SK-N-SH (cell line): ENCODE measurements at regions not wholly inside any gene's neighbourhood (a gene's known extent, or its start where the extent isn't known, plus 50 kb on each side); places are given as distances from the start of the nearest gene placed in this dataset.

ENCODE experiments used
- CTCF ChIA-PET: fragments of 300-600, 350-600 bp; formaldehyde crosslinking; extraction: SDS; loops from one replicate; lab custom pipeline; 2021; lab: Yijun Ruan, JAX
- POLR2A ChIA-PET: fragments of 350-600 bp; sonication (Branson Sonifier 250); formaldehyde crosslinking; extraction: SDS; loops from one replicate; lab custom pipeline; 2020; ENCODE audit warnings: antibody characterized with exemption, inconsistent platforms; lab: Yijun Ruan, JAX
- DNase-seq: peaks from one replicate; pipeline ENCODE4 v3.0.0; 2012
- H2AFZ ChIP-seq: fragments of 200-600 bp; sonication (generic); 2 replicates; pipeline ENCODE4 v1.8.1; 2016; ENCODE audit warnings: antibody characterized with exemption, mild to moderate bottlenecking, low read depth
- H3F3A ChIP-seq: fragments of 200-600 bp; sonication (generic); replicated peaks from 2 replicates; pipeline ENCODE3; 2016; ENCODE audit warnings: antibody characterized with exemption, mild to moderate bottlenecking; ENCODE audit not compliant: insufficient read depth
- H3K27ac ChIP-seq, 2 experiments: fragments of 200-500 bp in 1 of 2; fragments of 200-600 bp in 1 of 2; sonication (Bioruptor generic) in 1 of 2; sonication (generic), shearing (Covaris generic) in 1 of 2; 2 replicates each; pipeline versions ENCODE4 v1.5.1 to v1.6.1; 2014 to 2016; ENCODE audit warnings: low read depth in 2 of 2, inconsistent platforms in 1 of 2, low read length in 1 of 2, mild to moderate bottlenecking in 1 of 2, mixed read lengths in 1 of 2
- H3K27me3 ChIP-seq: fragments of 200-600 bp; sonication (generic), shearing (Covaris generic); 2 replicates; pipeline ENCODE4 v1.6.1; 2016; ENCODE audit warnings: mixed run types; ENCODE audit not compliant: insufficient read depth
- H3K36me3 ChIP-seq, 2 experiments: fragments of 200-500 bp in 1 of 2; fragments of 200-600 bp in 1 of 2; sonication (Bioruptor generic) in 1 of 2; sonication (generic) in 1 of 2; replicated peaks in 1 of 2; 2 replicates each; pipeline versions ENCODE3 to v1.5.1; 2014 to 2016; ENCODE audit warnings: low read length in 1 of 2, mild to moderate bottlenecking in 1 of 2; ENCODE audit not compliant: insufficient read depth in 2 of 2, control insufficient read depth in 1 of 2
- H3K4me1 ChIP-seq, 2 experiments: fragments of 200-500 bp in 1 of 2; fragments of 200-600 bp in 1 of 2; sonication (Bioruptor generic) in 1 of 2; sonication (generic), shearing (Covaris generic) in 1 of 2; 2 replicates each; pipeline versions ENCODE4 v1.5.1 to v1.6.1; 2014 to 2016; ENCODE audit warnings: low read depth in 1 of 2, low read length in 1 of 2, mixed run types in 1 of 2; ENCODE audit not compliant: insufficient read depth in 2 of 2, control insufficient read depth in 1 of 2
- H3K4me2 ChIP-seq: fragments of 200-600 bp; sonication (generic), shearing (Covaris generic); 2 replicates; pipeline ENCODE4 v1.6.1; 2017; ENCODE audit warnings: mixed run types
- H3K4me3 ChIP-seq, 2 experiments: fragments of 200-500 bp in 1 of 2; fragments of 200-600 bp in 1 of 2; sonication (Bioruptor generic) in 1 of 2; sonication (generic), shearing (Covaris generic) in 1 of 2; 2 replicates each; pipeline versions ENCODE4 v1.5.1 to v1.8.1; 2014 to 2016; ENCODE audit warnings: low read depth in 2 of 2, inconsistent platforms in 1 of 2, low read length in 1 of 2, mild to moderate bottlenecking in 1 of 2, mixed read lengths in 1 of 2, moderate library complexity in 1 of 2
- H3K79me2 ChIP-seq: fragments of 200-600 bp; sonication (generic); 2 replicates; pipeline ENCODE4 v1.8.1; 2017; ENCODE audit warnings: mild to moderate bottlenecking; ENCODE audit not compliant: insufficient read depth
- H3K9ac ChIP-seq: fragments of 200-600 bp; sonication (generic); 2 replicates; pipeline ENCODE4 v1.6.1; 2017; ENCODE audit warnings: mixed run types
- H3K9me2 ChIP-seq: fragments of 200-600 bp; sonication (generic); 2 replicates; pipeline ENCODE4 v1.6.1; 2017; ENCODE audit warnings: mixed run types
- H3K9me3 ChIP-seq: fragments of 200-600 bp; sonication (generic); 2 replicates; pipeline ENCODE4 v1.6.1; 2017; ENCODE audit warnings: mixed run types, mild to moderate bottlenecking, moderate library complexity
- H4K20me1 ChIP-seq: fragments of 200-600 bp; sonication (generic); 2 replicates; pipeline ENCODE4 v1.6.1; 2017; ENCODE audit warnings: mild to moderate bottlenecking, mixed run types; ENCODE audit not compliant: insufficient read depth
- EP300 ChIP-seq, 2 experiments: IDR thresholded peaks; 2 replicates each; pipeline versions ENCODE4 v1.4.0 to v1.6.1; 2012; ENCODE audit warnings: borderline replicate concordance in 1 of 2, low read depth in 1 of 2, low read length in 1 of 2
- FOSL2 ChIP-seq: IDR thresholded peaks from 2 replicates; pipeline ENCODE4 v1.4.0; 2012; ENCODE audit warnings: low read depth, mild to moderate bottlenecking, moderate library complexity, borderline replicate concordance
- FOXM1 ChIP-seq: IDR thresholded peaks from 2 replicates; pipeline ENCODE4 v1.4.0; 2012; ENCODE audit warnings: low read depth, mild to moderate bottlenecking
- GABPA ChIP-seq: IDR thresholded peaks from 2 replicates; pipeline ENCODE4 v1.4.0; 2012; ENCODE audit warnings: low read depth, mild to moderate bottlenecking
- GATA2 ChIP-seq: sonication (generic); formaldehyde crosslinking; IDR thresholded peaks from 2 replicates; pipeline ENCODE4 v1.5.0; 2020; ENCODE audit warnings: mild to moderate bottlenecking, missing genetic modification reagents
- JUND ChIP-seq: IDR thresholded peaks from 2 replicates; pipeline ENCODE4 v1.4.0; 2012
- NFIC ChIP-seq: IDR thresholded peaks from 2 replicates; pipeline ENCODE4 v1.4.0; 2012; ENCODE audit warnings: borderline replicate concordance
- NRF1 ChIP-seq: IDR thresholded peaks from 2 replicates; pipeline ENCODE4 v1.6.1; 2012; ENCODE audit warnings: low read depth, mild to moderate bottlenecking, low read length
- POLR2AphosphoS5 ChIP-seq: IDR thresholded peaks from 2 replicates; pipeline ENCODE4 v1.6.1; 2012; ENCODE audit warnings: low read depth, low read length
- RXRA ChIP-seq: IDR thresholded peaks from 2 replicates; pipeline ENCODE4 v1.4.0; 2012; ENCODE audit warnings: low read depth, mild to moderate bottlenecking, borderline replicate concordance
- SIN3A ChIP-seq: IDR thresholded peaks from 2 replicates; pipeline ENCODE4 v1.6.1; 2012; ENCODE audit warnings: low read depth, mild to moderate bottlenecking, low read length, moderate library complexity, borderline replicate concordance
- SMC3 ChIP-seq: IDR thresholded peaks from 2 replicates; pipeline ENCODE4 v1.6.1; 2012; ENCODE audit warnings: low read depth, low read length, improper control_type of control experiment
- TAF1 ChIP-seq: IDR thresholded peaks from 2 replicates; pipeline ENCODE4 v1.6.1; 2012; ENCODE audit warnings: low read depth, mild to moderate bottlenecking, low read length, moderate library complexity, borderline replicate concordance
- TCF12 ChIP-seq: IDR thresholded peaks from 2 replicates; pipeline ENCODE4 v1.4.0; 2012
- TEAD4 ChIP-seq: IDR thresholded peaks from 2 replicates; pipeline ENCODE4 v1.4.0; 2012; ENCODE audit warnings: mild to moderate bottlenecking, borderline replicate concordance; ENCODE audit not compliant: insufficient read depth
- USF1 ChIP-seq: IDR thresholded peaks from 2 replicates; pipeline ENCODE4 v1.4.0; 2012; ENCODE audit warnings: low read depth, borderline replicate concordance
- YY1 ChIP-seq: IDR thresholded peaks from 2 replicates; pipeline ENCODE4 v1.4.0; 2012; ENCODE audit warnings: low read depth, mild to moderate bottlenecking
- WGBS: methylation state at CpG from one replicate; pipeline ENCODE4 v1.1.6; 2017; ENCODE audit warnings: low lambda C conversion rate; 5-methylcytosine and 5-hydroxymethylcytosine counted together
- TF ChIP-seq, protein P1 (sequence below): fragments of 150-350 bp; IDR thresholded peaks from 2 replicates; pipeline ENCODE4 v1.6.1; 2017; ENCODE audit warnings: antibody characterized with exemption, low read length, low read depth, borderline replicate concordance
- TF ChIP-seq, protein P2 (sequence below): IDR thresholded peaks from 2 replicates; pipeline ENCODE4 v1.6.1; 2012; ENCODE audit warnings: mild to moderate bottlenecking, low read depth, low read length, moderate library complexity
- TF ChIP-seq, protein P3 (sequence below): fragments of 200-600 bp; sonication (generic); IDR thresholded peaks from 2 replicates; pipeline ENCODE4 v1.6.1; 2017; ENCODE audit warnings: antibody characterized with exemption, mild to moderate bottlenecking, moderate library complexity

GRCh38 chr6:10221178-10221577, 193.7 kb downstream of the TFAP2A start:
- POLR2A ChIA-PET = no interaction called here
- no peaks in the 10 kb centered on the region for H3K79me2 ChIP-seq
- no peak overlapping the region for H2AFZ ChIP-seq
- no peak overlapping the region for H3K4me3 ChIP-seq
- TF ChIP-seq TEAD4 = no peak
- TF ChIP-seq SIN3A = no peak
- TF ChIP-seq SMC3 = no peak
- no peak for TF ChIP-seq POLR2AphosphoS5
- no peak for TF ChIP-seq GATA2
- TF ChIP-seq GABPA = no peak
- TF ChIP-seq RXRA = no peak
- TF ChIP-seq, protein P1, sequence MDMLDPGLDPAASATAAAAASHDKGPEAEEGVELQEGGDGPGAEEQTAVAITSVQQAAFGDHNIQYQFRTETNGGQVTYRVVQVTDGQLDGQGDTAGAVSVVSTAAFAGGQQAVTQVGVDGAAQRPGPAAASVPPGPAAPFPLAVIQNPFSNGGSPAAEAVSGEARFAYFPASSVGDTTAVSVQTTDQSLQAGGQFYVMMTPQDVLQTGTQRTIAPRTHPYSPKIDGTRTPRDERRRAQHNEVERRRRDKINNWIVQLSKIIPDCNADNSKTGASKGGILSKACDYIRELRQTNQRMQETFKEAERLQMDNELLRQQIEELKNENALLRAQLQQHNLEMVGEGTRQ = no peak
- TF ChIP-seq FOSL2 = no peak
- no peak for TF ChIP-seq NFIC
- no peak for TF ChIP-seq TCF12
- TF ChIP-seq YY1 = no peak
- no peak for TF ChIP-seq EP300 (IDR thresholded peaks at IDR 0.05; ENCODE audit: borderline replicate concordance in 1 of 2, low read depth in 1 of 2, low read length in 1 of 2)
- CTCF ChIA-PET = no interaction called here
- no peaks in the 10 kb centered on the region for H3K4me1 ChIP-seq
- H3K36me3 ChIP-seq = no peaks in the 10 kb centered on the region
- no peaks in the 10 kb centered on the region for H4K20me1 ChIP-seq
- 7% methylated on average over 5 of the region's 5 CpGs for WGBS
- no peaks in the 10 kb centered on the region for H3F3A ChIP-seq
- no peak for DNase-seq
- no peak overlapping the region for H3K4me2 ChIP-seq
- H3K9ac ChIP-seq = no peak overlapping the region
- no peaks in the 10 kb centered on the region for H3K9me3 ChIP-seq
- no peaks in the 10 kb centered on the region; the same call in 1 of the 2 replicates for H3K27me3 ChIP-seq
- no peaks in the 10 kb centered on the region for H3K9me2 ChIP-seq
- H3K27ac ChIP-seq = no peak overlapping the region

- no peaks in the 10 kb centered on the region for H3K4me1 ChIP-seq
- TF ChIP-seq JUND (no peak), TCF12 (no peak), RXRA (no peak), FOSL2 (no peak), EP300 (IDR thresholded peaks at IDR 0.05; ENCODE audit: borderline replicate concordance in 1 of 2, low read depth in 1 of 2, low read length in 1 of 2) (no peak), NRF1 (no peak), FOXM1 (no peak), TAF1 (no peak), POLR2AphosphoS5 (no peak), USF1 (no peak)
- TF ChIP-seq, protein P2, sequence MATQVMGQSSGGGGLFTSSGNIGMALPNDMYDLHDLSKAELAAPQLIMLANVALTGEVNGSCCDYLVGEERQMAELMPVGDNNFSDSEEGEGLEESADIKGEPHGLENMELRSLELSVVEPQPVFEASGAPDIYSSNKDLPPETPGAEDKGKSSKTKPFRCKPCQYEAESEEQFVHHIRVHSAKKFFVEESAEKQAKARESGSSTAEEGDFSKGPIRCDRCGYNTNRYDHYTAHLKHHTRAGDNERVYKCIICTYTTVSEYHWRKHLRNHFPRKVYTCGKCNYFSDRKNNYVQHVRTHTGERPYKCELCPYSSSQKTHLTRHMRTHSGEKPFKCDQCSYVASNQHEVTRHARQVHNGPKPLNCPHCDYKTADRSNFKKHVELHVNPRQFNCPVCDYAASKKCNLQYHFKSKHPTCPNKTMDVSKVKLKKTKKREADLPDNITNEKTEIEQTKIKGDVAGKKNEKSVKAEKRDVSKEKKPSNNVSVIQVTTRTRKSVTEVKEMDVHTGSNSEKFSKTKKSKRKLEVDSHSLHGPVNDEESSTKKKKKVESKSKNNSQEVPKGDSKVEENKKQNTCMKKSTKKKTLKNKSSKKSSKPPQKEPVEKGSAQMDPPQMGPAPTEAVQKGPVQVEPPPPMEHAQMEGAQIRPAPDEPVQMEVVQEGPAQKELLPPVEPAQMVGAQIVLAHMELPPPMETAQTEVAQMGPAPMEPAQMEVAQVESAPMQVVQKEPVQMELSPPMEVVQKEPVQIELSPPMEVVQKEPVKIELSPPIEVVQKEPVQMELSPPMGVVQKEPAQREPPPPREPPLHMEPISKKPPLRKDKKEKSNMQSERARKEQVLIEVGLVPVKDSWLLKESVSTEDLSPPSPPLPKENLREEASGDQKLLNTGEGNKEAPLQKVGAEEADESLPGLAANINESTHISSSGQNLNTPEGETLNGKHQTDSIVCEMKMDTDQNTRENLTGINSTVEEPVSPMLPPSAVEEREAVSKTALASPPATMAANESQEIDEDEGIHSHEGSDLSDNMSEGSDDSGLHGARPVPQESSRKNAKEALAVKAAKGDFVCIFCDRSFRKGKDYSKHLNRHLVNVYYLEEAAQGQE = no peak
- TF ChIP-seq, protein P3, sequence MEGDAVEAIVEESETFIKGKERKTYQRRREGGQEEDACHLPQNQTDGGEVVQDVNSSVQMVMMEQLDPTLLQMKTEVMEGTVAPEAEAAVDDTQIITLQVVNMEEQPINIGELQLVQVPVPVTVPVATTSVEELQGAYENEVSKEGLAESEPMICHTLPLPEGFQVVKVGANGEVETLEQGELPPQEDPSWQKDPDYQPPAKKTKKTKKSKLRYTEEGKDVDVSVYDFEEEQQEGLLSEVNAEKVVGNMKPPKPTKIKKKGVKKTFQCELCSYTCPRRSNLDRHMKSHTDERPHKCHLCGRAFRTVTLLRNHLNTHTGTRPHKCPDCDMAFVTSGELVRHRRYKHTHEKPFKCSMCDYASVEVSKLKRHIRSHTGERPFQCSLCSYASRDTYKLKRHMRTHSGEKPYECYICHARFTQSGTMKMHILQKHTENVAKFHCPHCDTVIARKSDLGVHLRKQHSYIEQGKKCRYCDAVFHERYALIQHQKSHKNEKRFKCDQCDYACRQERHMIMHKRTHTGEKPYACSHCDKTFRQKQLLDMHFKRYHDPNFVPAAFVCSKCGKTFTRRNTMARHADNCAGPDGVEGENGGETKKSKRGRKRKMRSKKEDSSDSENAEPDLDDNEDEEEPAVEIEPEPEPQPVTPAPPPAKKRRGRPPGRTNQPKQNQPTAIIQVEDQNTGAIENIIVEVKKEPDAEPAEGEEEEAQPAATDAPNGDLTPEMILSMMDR = no peak
- ChIA-PET CTCF (no interaction called here), POLR2A (no interaction called here)
- no peaks in the 10 kb centered on the region for H3K79me2 ChIP-seq
- WGBS = 10% methylated on average over 2 of the region's 2 CpGs
- H3K9ac ChIP-seq = no peak overlapping the region
- DNase-seq = no peak
- no peak overlapping the region for H2AFZ ChIP-seq
- H4K20me1 ChIP-seq = no peaks in the 10 kb centered on the region
- no peaks in the 10 kb centered on the region for H3K9me3 ChIP-seq
- H3K4me3 ChIP-seq = no peak overlapping the region
- no peaks in the 10 kb centered on the region for H3K9me2 ChIP-seq
- no peak overlapping the region for H3K27ac ChIP-seq
- H3K4me2 ChIP-seq = no peak overlapping the region
- no peaks in the 10 kb centered on the region for H3F3A ChIP-seq
- no peaks in the 10 kb centered on the region for H3K36me3 ChIP-seq
- H3K27me3 ChIP-seq = no peaks in the 10 kb centered on the region; the same call in 1 of the 2 replicates
Observed at GRCh38 chr6:10219510-10219909, 195.4 kb downstream of the TFAP2A start.
